H1 (cell line): ENCODE measurements at regions not wholly inside any gene's neighbourhood (a gene's known extent, or its start where the extent isn't known, plus 50 kb on each side); places are given as distances from the start of the nearest gene placed in this dataset.

ENCODE experiments used
- CTCF ChIA-PET: fragments of 300-600 bp; sonication (Branson Sonifier 250); formaldehyde crosslinking; loops from one replicate; lab custom pipeline; 2021; ENCODE audit not compliant: partially characterized antibody; lab: Charles Lee
- POLR2A ChIA-PET: fragments of 300-600 bp; sonication (Branson Sonifier 250); formaldehyde crosslinking; loops from one replicate; lab custom pipeline; 2021; ENCODE audit warnings: inconsistent platforms; ENCODE audit not compliant: partially characterized antibody; lab: Charles Lee
- DNase-seq, 2 experiments: peaks; one replicate each; pipeline versions ENCODE4 v3.0.0 to v3.0.0-alpha.2; 2010 to 2022; ENCODE audit warnings: low spot score in 2 of 2, low read depth in 1 of 2, mixed read lengths in 1 of 2
- FAIRE-seq: peaks from 2 replicates; lab custom pipeline; 2011; peaks lifted over from hg19 to GRCh38; lab: Jason Lieb, UNC
- H2AFZ ChIP-seq: 2 replicates; pipeline ENCODE4 v1.8.1; 2012; ENCODE audit warnings: low read length, inconsistent platforms
- H2AK5ac ChIP-seq: 2 replicates; pipeline ENCODE4 v1.6.1; 2013; ENCODE audit warnings: low read depth, low read length
- H2BK120ac ChIP-seq: replicated peaks from 2 replicates; pipeline ENCODE3; 2013; ENCODE audit warnings: low read depth, low read length, inconsistent platforms
- H2BK12ac ChIP-seq: 2 replicates; pipeline ENCODE4 v1.6.1; 2013; ENCODE audit warnings: low read depth, low read length
- H2BK15ac ChIP-seq: 2 replicates; pipeline ENCODE4 v1.6.1; 2013; ENCODE audit warnings: low read length
- H2BK20ac ChIP-seq: 2 replicates; pipeline ENCODE4 v1.6.1; 2013; ENCODE audit warnings: low read length
- H2BK5ac ChIP-seq: 2 replicates; pipeline ENCODE4 v1.6.1; 2013; ENCODE audit warnings: low read depth, low read length
- H3K14ac ChIP-seq: 2 replicates; pipeline ENCODE4 v1.6.1; 2013; ENCODE audit warnings: inconsistent platforms; ENCODE audit not compliant: insufficient read length
- H3K18ac ChIP-seq: 2 replicates; pipeline ENCODE4 v1.6.1; 2013; ENCODE audit warnings: low read length; ENCODE audit errors: extremely low read depth
- H3K23ac ChIP-seq: 2 replicates; pipeline ENCODE4 v1.6.1; 2013; ENCODE audit warnings: inconsistent platforms; ENCODE audit not compliant: insufficient read length
- H3K23me2 ChIP-seq: 2 replicates; pipeline ENCODE4 v1.6.1; 2013; ENCODE audit warnings: low read depth, low read length
- H3K27ac ChIP-seq: 2 replicates; pipeline ENCODE4 v1.6.1; 2011; ENCODE audit warnings: low read depth, low read length, inconsistent platforms
- H3K27me3 ChIP-seq, 4 experiments: replicated peaks in 1 of 4; 1 replicate in 1 of 4; 2 replicates in 3 of 4; pipeline versions ENCODE4 v1.6.1 to v1.8.1; 2011 to 2013; ENCODE audit warnings: low read length in 3 of 4, mild to moderate bottlenecking in 3 of 4, inconsistent platforms in 2 of 4, mixed read lengths in 2 of 4, moderate library complexity in 1 of 4; ENCODE audit not compliant: control insufficient read depth in 3 of 4, insufficient read depth in 3 of 4; ENCODE audit errors: extremely low read depth in 1 of 4
- H3K36me3 ChIP-seq, 4 experiments: 2 replicates each; pipeline versions ENCODE4 v1.6.1 to v1.8.1; 2011 to 2013; ENCODE audit warnings: mild to moderate bottlenecking in 4 of 4, low read length in 3 of 4, moderate library complexity in 2 of 4, control low read depth in 1 of 4, inconsistent platforms in 1 of 4; ENCODE audit not compliant: insufficient read depth in 4 of 4, control insufficient read depth in 2 of 4
- H3K4ac ChIP-seq: replicated peaks from 2 replicates; pipeline ENCODE3; 2013; ENCODE audit warnings: low read length, low read depth, mixed read lengths, inconsistent platforms; ENCODE audit not compliant: insufficient read length
- H3K4me1 ChIP-seq, 4 experiments: replicated peaks in 1 of 4; 1 replicate in 1 of 4; 2 replicates in 3 of 4; pipeline versions ENCODE4 v1.6.1 to v1.8.1; 2011 to 2013; ENCODE audit warnings: low read length in 3 of 4, inconsistent platforms in 2 of 4, mixed read lengths in 1 of 4; ENCODE audit not compliant: insufficient read depth in 4 of 4, control insufficient read depth in 3 of 4
- H3K4me2 ChIP-seq, 2 experiments: 2 replicates each; pipeline versions ENCODE4 v1.6.1 to v1.8.1; 2011 to 2013; ENCODE audit warnings: low read depth in 2 of 2, low read length in 2 of 2, control low read depth in 1 of 2, inconsistent platforms in 1 of 2, mild to moderate bottlenecking in 1 of 2; ENCODE audit not compliant: insufficient read depth in 1 of 2
- H3K4me3 ChIP-seq, 4 experiments: fragments of 200-600, 300-600 bp in 1 of 4; sonication (generic), shearing (Covaris generic), sonication (Bioruptor Twin) in 1 of 4; 2 replicates each; pipeline versions ENCODE4 v1.5.1 to v1.8.1; 2011 to 2016; ENCODE audit warnings: low read length in 4 of 4, low read depth in 3 of 4, control low read depth in 2 of 4, inconsistent platforms in 2 of 4, mild to moderate bottlenecking in 2 of 4, mixed read lengths in 1 of 4, moderate library complexity in 1 of 4; ENCODE audit not compliant: insufficient read depth in 2 of 4; ENCODE audit errors: extremely low read depth in 1 of 4
- H3K56ac ChIP-seq: replicated peaks from 2 replicates; pipeline ENCODE3; 2013; ENCODE audit warnings: low read depth, mild to moderate bottlenecking, mixed read lengths, low read length, inconsistent platforms; ENCODE audit not compliant: insufficient read length
- H3K79me1 ChIP-seq: 2 replicates; pipeline ENCODE4 v1.6.1; 2013; ENCODE audit warnings: low read depth, low read length, control low read depth
- H3K79me2 ChIP-seq, 2 experiments: 2 replicates each; pipeline versions ENCODE4 v1.6.1 to v1.8.1; 2012 to 2013; ENCODE audit warnings: low read length in 2 of 2, mild to moderate bottlenecking in 2 of 2, inconsistent platforms in 1 of 2; ENCODE audit not compliant: insufficient read depth in 2 of 2, control insufficient read depth in 1 of 2
- H3K9ac ChIP-seq, 4 experiments: replicated peaks in 1 of 4; 1 replicate in 1 of 4; 2 replicates in 3 of 4; pipeline versions ENCODE4 v1.6.1 to v1.8.1; 2011 to 2013; ENCODE audit warnings: low read depth in 3 of 4, low read length in 3 of 4, control low read depth in 2 of 4, mild to moderate bottlenecking in 2 of 4, moderate library complexity in 2 of 4, inconsistent platforms in 1 of 4; ENCODE audit errors: extremely low read depth in 1 of 4
- H3K9me3 ChIP-seq, 2 experiments: 2 replicates each; pipeline versions ENCODE4 v1.6.1 to v1.8.1; 2012 to 2013; ENCODE audit warnings: mild to moderate bottlenecking in 2 of 2, moderate library complexity in 2 of 2, control low read depth in 1 of 2, inconsistent platforms in 1 of 2, low read depth in 1 of 2, low read length in 1 of 2, mixed read lengths in 1 of 2; ENCODE audit not compliant: insufficient read depth in 2 of 2
- H4K20me1 ChIP-seq, 2 experiments: replicated peaks in 1 of 2; 2 replicates each; pipeline versions ENCODE3 to v1.8.1; 2011 to 2013; ENCODE audit warnings: inconsistent platforms in 2 of 2, low read length in 2 of 2, mild to moderate bottlenecking in 1 of 2; ENCODE audit not compliant: insufficient read depth in 2 of 2, control insufficient read depth in 1 of 2
- H4K5ac ChIP-seq: 2 replicates; pipeline ENCODE4 v1.6.1; 2013; ENCODE audit warnings: low read length, low read depth, mixed read lengths, inconsistent platforms; ENCODE audit not compliant: insufficient read length
- H4K8ac ChIP-seq: 2 replicates; pipeline ENCODE4 v1.8.0; 2013; ENCODE audit warnings: mild to moderate bottlenecking, moderate library complexity, low read length, inconsistent platforms; ENCODE audit not compliant: insufficient read depth; ENCODE audit errors: extremely low read depth
- H4K91ac ChIP-seq: replicated peaks from 2 replicates; pipeline ENCODE3; 2013; ENCODE audit warnings: low read length, mixed read lengths, inconsistent platforms; ENCODE audit not compliant: insufficient read length
- BRCA1 ChIP-seq: IDR thresholded peaks from 2 replicates; pipeline ENCODE4 v1.6.1; 2012; ENCODE audit warnings: low read depth, low read length, improper control_type of control experiment
- CBX5 ChIP-seq: fragments of 300-800, 300-1000 bp; sonication (generic); IDR thresholded peaks from 2 replicates; pipeline ENCODE4 v1.7.1; 2016; ENCODE audit warnings: antibody characterized with exemption, low read length, low read depth
- CBX8 ChIP-seq: fragments of 300-800, 300-1000 bp; sonication (generic); IDR thresholded peaks from 2 replicates; pipeline ENCODE4 v1.7.1; 2016; ENCODE audit warnings: low read depth, low read length, borderline replicate concordance
- CTBP2 ChIP-seq: IDR thresholded peaks from 2 replicates; pipeline ENCODE4 v1.7.0; 2011; ENCODE audit warnings: borderline replicate concordance, mild to moderate bottlenecking, moderate library complexity, mixed read lengths, low read length; ENCODE audit not compliant: insufficient read depth, insufficient read length
- KDM1A ChIP-seq: fragments of 200-600, 300-600 bp; sonication (generic); IDR thresholded peaks from 2 replicates; pipeline ENCODE4 v1.7.1; 2016; ENCODE audit warnings: mild to moderate bottlenecking, low read length, borderline replicate concordance
- PHF8 ChIP-seq: fragments of 200-600 bp; sonication (generic); conservative IDR thresholded peaks from 2 replicates; pipeline ENCODE4 v1.7.1; 2012; ENCODE audit warnings: low read depth, mild to moderate bottlenecking, inconsistent platforms, low read length, moderate library complexity
- RFX5 ChIP-seq: IDR thresholded peaks from 2 replicates; pipeline ENCODE4 v1.6.1; 2011; ENCODE audit warnings: low read depth, low read length, improper control_type of control experiment, borderline replicate concordance
- TEAD4 ChIP-seq: IDR thresholded peaks from 2 replicates; pipeline ENCODE4 v1.6.1; 2012; ENCODE audit warnings: low read depth, low read length, inconsistent platforms, mixed read lengths
- YY1 ChIP-seq: IDR thresholded peaks from 2 replicates; pipeline ENCODE4 v1.6.1; 2011; ENCODE audit warnings: low read depth, mild to moderate bottlenecking, low read length
- WGBS, 2 experiments: shearing (Covaris generic) in 1 of 2; methylation state at CpG; one replicate each; pipeline versions ENCODE4 v1.1.6 to v1.1.7; 2013 to 2015; ENCODE audit warnings: low lambda C conversion rate in 2 of 2, mixed read lengths in 2 of 2, inconsistent platforms in 1 of 2, low coverage in 1 of 2, missing lambda C conversion rate in 1 of 2; ENCODE audit not compliant: insufficient replicate concordance in 2 of 2, insufficient coverage in 1 of 2, insufficient read length in 1 of 2; ENCODE audit errors: extremely low coverage in 1 of 2, missing lambda C conversion rate in 1 of 2; 5-methylcytosine and 5-hydroxymethylcytosine counted together

DNA sequence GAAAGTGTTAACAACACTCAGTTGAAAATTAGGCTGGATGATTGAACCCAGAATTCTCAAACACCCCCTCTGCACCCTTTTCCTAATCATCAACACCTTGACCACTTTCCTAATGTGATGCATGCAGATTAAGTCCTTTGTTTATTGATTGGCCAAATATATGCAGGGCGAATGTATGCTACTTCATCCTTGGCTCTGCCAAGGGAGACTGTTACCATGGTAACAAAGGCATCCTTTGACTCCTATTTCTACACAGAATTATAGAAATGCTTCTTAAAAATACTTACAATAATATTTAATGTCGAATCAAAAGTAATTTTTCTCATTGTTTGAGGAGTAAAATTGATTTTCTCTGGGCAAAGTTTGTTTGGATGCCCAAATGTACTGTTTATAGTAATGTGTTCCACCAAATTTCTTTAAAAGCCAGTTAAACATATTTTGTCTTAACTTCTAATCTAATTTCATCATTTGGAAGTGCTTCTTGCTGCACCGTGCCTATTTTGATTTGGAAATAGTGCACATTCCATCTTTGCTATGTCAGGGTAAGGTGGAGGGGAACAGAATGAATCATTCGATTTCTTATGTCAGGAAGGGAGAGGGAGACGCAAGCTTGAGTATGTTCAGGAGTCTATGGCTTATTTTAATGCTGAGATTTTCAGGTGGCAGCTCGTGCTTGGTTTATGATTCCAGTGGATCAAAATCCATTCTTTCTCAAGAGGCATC lies 1384.3 kb upstream of the WWC1 start:
- CTCF ChIA-PET: no interaction called here
- H3K27me3 ChIP-seq: no peaks in the 10 kb centered on the region
- no peak overlapping the region for H3K14ac ChIP-seq
- H3K36me3 ChIP-seq: no peaks in the 10 kb centered on the region
- H3K4me3 ChIP-seq: no peak overlapping the region
- no peak overlapping the region for H4K8ac ChIP-seq
- no peak overlapping the region for H2BK15ac ChIP-seq
- H4K20me1 ChIP-seq: no peaks in the 10 kb centered on the region
- POLR2A ChIA-PET: no interaction called here
- no peak overlapping the region for H3K18ac ChIP-seq
- no peak overlapping the region for H3K23ac ChIP-seq
- H3K9ac ChIP-seq: no peak overlapping the region
- no peaks in the 10 kb centered on the region for H3K79me1 ChIP-seq
- no peak overlapping the region for H3K4ac ChIP-seq
- H3K27ac ChIP-seq: no peak overlapping the region
- H4K5ac ChIP-seq: no peak overlapping the region
- DNase-seq (no peak), FAIRE-seq (no peak)
- H2BK12ac ChIP-seq: no peak overlapping the region
- H2BK120ac ChIP-seq: no peak overlapping the region
- H2AK5ac ChIP-seq: no peak overlapping the region
- no peaks in the 10 kb centered on the region for H3K79me2 ChIP-seq
- H3K23me2 ChIP-seq: no peaks in the 10 kb centered on the region
- TF ChIP-seq CBX8 (no peak), TEAD4 (no peak), RFX5 (no peak), PHF8 (no peak), YY1 (no peak), BRCA1 (no peak), KDM1A (no peak), CBX5 (no peak), CTBP2 (no peak)
- no peaks in the 10 kb centered on the region for H3K9me3 ChIP-seq
- H3K4me1 ChIP-seq: no peaks in the 10 kb centered on the region
- H2BK5ac ChIP-seq: no peak overlapping the region
- no peak overlapping the region for H3K56ac ChIP-seq
- no peak overlapping the region for H4K91ac ChIP-seq
- H3K4me2 ChIP-seq: no peak overlapping the region
- H2BK20ac ChIP-seq: no peak overlapping the region
- no peak overlapping the region for H2AFZ ChIP-seq
- WGBS, 2 experiments: 86% methylated on average over 6 of the region's 6 CpGs; no CpG with 5 or more reads in 1 of the 2 experiments
